PC-3 (cell line): ENCODE measurements at regions not wholly inside any gene's neighbourhood (a gene's known extent, or its start where the extent isn't known, plus 50 kb on each side); places are given as distances from the start of the nearest gene placed in this dataset.

Experiments
- ATAC-seq: fragments of 200-7000 bp; cut with Tn5 transposase; 2 replicates; pipeline ENCODE4 v1.9.1; 2020; ENCODE audit warnings: mild to moderate bottlenecking, moderate library complexity
- BruUV-seq: library from RNA; stranded (reverse); fragments of 400-500 nt; replicated peaks from 2 replicates; lab custom pipeline; 2021; lab: Mats Ljungman, UMichigan
- CTCF ChIA-PET: fragments of 300-600 bp; sonication (Branson Sonifier 250); formaldehyde crosslinking; loops from one replicate; lab custom pipeline; 2022; ENCODE audit warnings: antibody characterized with exemption; lab: Charles Lee
- POLR2A ChIA-PET: fragments of 300-600 bp; sonication (Branson Sonifier 250); formaldehyde crosslinking; loops from one replicate; lab custom pipeline; 2022; ENCODE audit warnings: antibody characterized with exemption; ENCODE audit not compliant: unreplicated experiment; lab: Charles Lee
- DNase-seq: peaks from one replicate; pipeline ENCODE4 v3.0.0-alpha.2; 2015
- H2AFZ ChIP-seq: fragments of 300-600 bp; sonication (generic); 2 replicates; pipeline ENCODE4 v1.6.0; 2016; ENCODE audit warnings: antibody characterized with exemption, low read length
- H3F3A ChIP-seq: fragments of 300-600 bp; sonication (generic); one replicate; pipeline ENCODE4 v1.6.0; 2017; ENCODE audit warnings: antibody characterized with exemption, low read length, control low read depth, mild to moderate bottlenecking; ENCODE audit not compliant: unreplicated experiment
- H3K27ac ChIP-seq: fragments of 300-600 bp; sonication (generic); 2 replicates; pipeline ENCODE4 v1.5.1; 2016; ENCODE audit warnings: mild to moderate bottlenecking, low read length
- H3K27me3 ChIP-seq: fragments of 300-600 bp; sonication (generic); 2 replicates; pipeline ENCODE4 v1.6.1; 2016; ENCODE audit warnings: low read length, mixed read lengths
- H3K36me3 ChIP-seq: fragments of 300-600 bp; sonication (generic); 2 replicates; pipeline ENCODE4 v1.6.1; 2016; ENCODE audit warnings: low read depth, mixed run types, low read length, mixed read lengths
- H3K4me1 ChIP-seq: fragments of 300-600 bp; sonication (generic); 2 replicates; pipeline ENCODE4 v1.5.1; 2016; ENCODE audit warnings: low read length; ENCODE audit not compliant: insufficient read depth
- H3K4me2 ChIP-seq: fragments of 300-600 bp; sonication (generic); 2 replicates; pipeline ENCODE4 v1.6.0; 2016; ENCODE audit warnings: low read length
- H3K4me3 ChIP-seq: fragments of 300-600 bp; sonication (generic); 2 replicates; pipeline ENCODE4 v1.5.1; 2016; ENCODE audit warnings: mild to moderate bottlenecking, low read length, mixed read lengths
- H3K79me2 ChIP-seq: fragments of 300-600 bp; sonication (generic); 2 replicates; pipeline ENCODE4 v1.6.1; 2017; ENCODE audit warnings: low read length, mixed read lengths
- H3K9ac ChIP-seq: fragments of 300-600 bp; sonication (generic); 2 replicates; pipeline ENCODE4 v1.6.0; 2016; ENCODE audit warnings: mild to moderate bottlenecking, low read length
- H3K9me2 ChIP-seq: fragments of 300-600 bp; sonication (generic); replicated peaks from 2 replicates; pipeline ENCODE4 v1.6.1; 2016; ENCODE audit warnings: mixed run types, low read length, mixed read lengths
- H3K9me3 ChIP-seq: fragments of 300-600 bp; sonication (generic); 2 replicates; pipeline ENCODE4 v1.6.1; 2016; ENCODE audit warnings: low read length, mixed read lengths
- H4K20me1 ChIP-seq: fragments of 300-600 bp; sonication (generic); 2 replicates; pipeline ENCODE4 v1.6.1; 2016; ENCODE audit warnings: low read length, mixed read lengths
- EZH2 ChIP-seq: fragments of 300-600 bp; sonication (generic); IDR thresholded peaks from one replicate; pipeline ENCODE4 v1.6.1; 2017; ENCODE audit warnings: antibody characterized with exemption, mild to moderate bottlenecking, low read length; ENCODE audit not compliant: unreplicated experiment
- EZH2phosphoT487 ChIP-seq: fragments of 300-600 bp; sonication (generic); IDR thresholded peaks from 2 replicates; pipeline ENCODE4 v1.6.1; 2018; ENCODE audit warnings: mild to moderate bottlenecking, antibody characterized with exemption, low read length, borderline replicate concordance
- intact Hi-C: fragments of 100-400 bp; cut with micrococcal nuclease; formaldehyde crosslinking; loops from 2 replicates; pipeline ENCODE4 v1.9.0; 2023
- TF ChIP-seq, protein P1 (sequence below): fragments of 300-600 bp; sonication (generic); conservative IDR thresholded peaks from 2 replicates; pipeline ENCODE4 v1.5.1; 2017; ENCODE audit warnings: antibody characterized with exemption, low read depth, mild to moderate bottlenecking, low read length

- CTCF ChIA-PET = interaction anchor here (0.5 kb wide), 1 partner anchor 31 kb away, joined by 4 read pairs; no protein-coding TSS in a partner anchor
- no peaks in the 10 kb centered on the region for H3K79me2 ChIP-seq
- no peak overlapping the region for H3K4me3 ChIP-seq
- ATAC-seq = no peak
- no peak overlapping the region for H2AFZ ChIP-seq
- H3K9me3 ChIP-seq = no peaks in the 10 kb centered on the region
- no peaks in the 10 kb centered on the region for H3K36me3 ChIP-seq
- intact Hi-C loops = no loop called here
- no peaks in the 10 kb centered on the region for H3K27me3 ChIP-seq
- DNase-seq = no peak
- no peaks in the 10 kb centered on the region for H3F3A ChIP-seq
- H3K27ac ChIP-seq = no peak overlapping the region
- no TSS peak for BruUV-seq
- H3K4me1 ChIP-seq = no peaks in the 10 kb centered on the region
- H3K9me2 ChIP-seq = no peaks in the 10 kb centered on the region
- no peak overlapping the region for H3K9ac ChIP-seq
- POLR2A ChIA-PET = no interaction called here
- no peak overlapping the region for H3K4me2 ChIP-seq
- H4K20me1 ChIP-seq = no peaks in the 10 kb centered on the region
- no peak for TF ChIP-seq EZH2
- TF ChIP-seq EZH2phosphoT487 = no peak
- TF ChIP-seq, protein P1, sequence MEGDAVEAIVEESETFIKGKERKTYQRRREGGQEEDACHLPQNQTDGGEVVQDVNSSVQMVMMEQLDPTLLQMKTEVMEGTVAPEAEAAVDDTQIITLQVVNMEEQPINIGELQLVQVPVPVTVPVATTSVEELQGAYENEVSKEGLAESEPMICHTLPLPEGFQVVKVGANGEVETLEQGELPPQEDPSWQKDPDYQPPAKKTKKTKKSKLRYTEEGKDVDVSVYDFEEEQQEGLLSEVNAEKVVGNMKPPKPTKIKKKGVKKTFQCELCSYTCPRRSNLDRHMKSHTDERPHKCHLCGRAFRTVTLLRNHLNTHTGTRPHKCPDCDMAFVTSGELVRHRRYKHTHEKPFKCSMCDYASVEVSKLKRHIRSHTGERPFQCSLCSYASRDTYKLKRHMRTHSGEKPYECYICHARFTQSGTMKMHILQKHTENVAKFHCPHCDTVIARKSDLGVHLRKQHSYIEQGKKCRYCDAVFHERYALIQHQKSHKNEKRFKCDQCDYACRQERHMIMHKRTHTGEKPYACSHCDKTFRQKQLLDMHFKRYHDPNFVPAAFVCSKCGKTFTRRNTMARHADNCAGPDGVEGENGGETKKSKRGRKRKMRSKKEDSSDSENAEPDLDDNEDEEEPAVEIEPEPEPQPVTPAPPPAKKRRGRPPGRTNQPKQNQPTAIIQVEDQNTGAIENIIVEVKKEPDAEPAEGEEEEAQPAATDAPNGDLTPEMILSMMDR = no peak
Measured at GRCh38 chr1:234755449-234755863, 145.5 kb upstream of the IRF2BP2 start.

GRCh38 chr1:234753979-234754378 is 144.0 kb upstream of the IRF2BP2 start:
- H3K27ac ChIP-seq = no peak overlapping the region
- CTCF ChIA-PET = no interaction called here
- no peak for ATAC-seq

GRCh38 chr1:234752927-234753326 is 142.9 kb upstream of the IRF2BP2 start:
- Histone ChIP-seq H3K9me2 (no peaks in the 10 kb centered on the region), H3K36me3 (no peaks in the 10 kb centered on the region), H3K4me1 (no peaks in the 10 kb centered on the region), H3K27me3 (no peaks in the 10 kb centered on the region), H3K27ac (no peak overlapping the region), H3K79me2 (no peaks in the 10 kb centered on the region), H3K9me3 (no peaks in the 10 kb centered on the region), H3F3A (no peaks in the 10 kb centered on the region), H2AFZ (no peak overlapping the region), H3K4me2 (no peak overlapping the region), H3K9ac (no peak overlapping the region), H4K20me1 (no peaks in the 10 kb centered on the region), H3K4me3 (no peak overlapping the region)
- POLR2A ChIA-PET = no interaction called here
- CTCF ChIA-PET = no interaction called here
- BruUV-seq = no TSS peak
- DNase-seq (no peak), ATAC-seq (no peak)
- intact Hi-C loops = no loop called here
- TF ChIP-seq, protein P1 = no peak
- TF ChIP-seq EZH2phosphoT487 (no peak), EZH2 (no peak)

More at GRCh38 chr1:234753979-234754378, 144.0 kb upstream of the IRF2BP2 start:
- Histone ChIP-seq H3K79me2 (no peaks in the 10 kb centered on the region), H3K9ac (no peak overlapping the region), H3K9me2 (no peaks in the 10 kb centered on the region), H3K27me3 (no peaks in the 10 kb centered on the region), H3K4me2 (no peak overlapping the region), H3K4me1 (no peaks in the 10 kb centered on the region), H3K4me3 (no peak overlapping the region), H4K20me1 (no peaks in the 10 kb centered on the region), H3F3A (no peaks in the 10 kb centered on the region), H3K9me3 (no peaks in the 10 kb centered on the region), H2AFZ (no peak overlapping the region), H3K36me3 (no peaks in the 10 kb centered on the region)
- no TSS peak for BruUV-seq
- POLR2A ChIA-PET = no interaction called here
- intact Hi-C loops = no loop called here
- TF ChIP-seq EZH2phosphoT487 (no peak), EZH2 (no peak)
- TF ChIP-seq, protein P1 = no peak
- DNase-seq = no peak
